Activated naive CD4-positive, alpha-beta T cell treated with anti-CD3 and anti-CD28 coated beads, Interleukin-2, amount 50 U/mL, for 24 hours (primary cell): ENCODE measurements at regions not wholly inside any gene's neighbourhood (a gene's known extent, or its start where the extent isn't known, plus 50 kb on each side); places are given as distances from the start of the nearest gene placed in this dataset.
"Not testable (repeated sequence)": the region's sequence is repeated elsewhere in the genome, so short reads cannot be mapped to it uniquely, and the experiment has no call there.

ENCODE experiments used
- H3K27ac Mint-ChIP-seq: one replicate; pipeline ENCODE4 v1.8.0; 2021; ENCODE audit warnings: mild to moderate bottlenecking, mixed read lengths
- H3K27me3 Mint-ChIP-seq: one replicate; pipeline ENCODE4 v1.8.0; 2021; ENCODE audit warnings: mixed read lengths
- H3K36me3 Mint-ChIP-seq: one replicate; pipeline ENCODE4 v1.8.0; 2021; ENCODE audit warnings: mixed read lengths
- H3K4me1 Mint-ChIP-seq: one replicate; pipeline ENCODE4 v1.8.0; 2021; ENCODE audit warnings: mixed read lengths
- H3K4me3 Mint-ChIP-seq: one replicate; pipeline ENCODE4 v1.8.0; 2021; ENCODE audit warnings: mild to moderate bottlenecking, mixed read lengths
- H3K9me3 Mint-ChIP-seq: one replicate; pipeline ENCODE4 v1.8.0; 2021; ENCODE audit warnings: mixed read lengths

- no peak overlapping the region for H3K4me3 Mint-ChIP-seq
- no peaks in the 10 kb centered on the region for H3K4me1 Mint-ChIP-seq
- peaks cover 15% of the 10 kb centered on the region for H3K9me3 Mint-ChIP-seq
- H3K27me3 Mint-ChIP-seq = no peaks in the 10 kb centered on the region
- no peak overlapping the region for H3K27ac Mint-ChIP-seq
- no peaks in the 10 kb centered on the region for H3K36me3 Mint-ChIP-seq
Measured at GRCh38 chr18:40120356-40120755, 1834.7 kb upstream of the PIK3C3 start.

- H3K4me1 Mint-ChIP-seq, H3K27ac Mint-ChIP-seq, H3K36me3 Mint-ChIP-seq, H3K9me3 Mint-ChIP-seq, H3K27me3 Mint-ChIP-seq, H3K4me3 Mint-ChIP-seq: not testable (repeated sequence)
Measured at GRCh38 chr18:40119581-40119980, 1835.5 kb upstream of the PIK3C3 start.

GRCh38 chr18:40110455-40110854, 1844.6 kb upstream of the PIK3C3 start:
- Mint-ChIP-seq H3K36me3 (no peaks in the 10 kb centered on the region), H3K9me3 (peaks cover 9% of the 10 kb centered on the region), H3K27me3 (no peaks in the 10 kb centered on the region), H3K4me3 (no peak overlapping the region), H3K4me1 (no peaks in the 10 kb centered on the region), H3K27ac (no peak overlapping the region)

- Mint-ChIP-seq H3K9me3 (peaks cover 9% of the 10 kb centered on the region), H3K36me3 (no peaks in the 10 kb centered on the region), H3K27ac (no peak overlapping the region), H3K4me1 (no peaks in the 10 kb centered on the region), H3K27me3 (no peaks in the 10 kb centered on the region), H3K4me3 (no peak overlapping the region)
Measured at GRCh38 chr18:40109252-40110049, 1845.6 kb upstream of the PIK3C3 start.

- Mint-ChIP-seq H3K4me3 (no peak overlapping the region), H3K4me1 (no peaks in the 10 kb centered on the region), H3K27ac (no peak overlapping the region), H3K36me3 (no peaks in the 10 kb centered on the region), H3K9me3 (peaks cover 16% of the 10 kb centered on the region), H3K27me3 (no peaks in the 10 kb centered on the region)
Measured at GRCh38 chr18:40108596-40108995, 1846.4 kb upstream of the PIK3C3 start.

GRCh38 chr18:40102903-40103302, 1852.1 kb upstream of the PIK3C3 start:
- Mint-ChIP-seq H3K4me3 (no peak overlapping the region), H3K4me1 (no peaks in the 10 kb centered on the region), H3K9me3 (peaks cover 12% of the 10 kb centered on the region), H3K27ac (no peak overlapping the region), H3K36me3 (no peaks in the 10 kb centered on the region), H3K27me3 (no peaks in the 10 kb centered on the region)

- H3K27me3 Mint-ChIP-seq = no peaks in the 10 kb centered on the region
- H3K4me1 Mint-ChIP-seq = no peaks in the 10 kb centered on the region
- peaks cover 12% of the 10 kb centered on the region for H3K9me3 Mint-ChIP-seq
- no peak overlapping the region for H3K27ac Mint-ChIP-seq
- H3K4me3 Mint-ChIP-seq = no peak overlapping the region
- H3K36me3 Mint-ChIP-seq = no peaks in the 10 kb centered on the region
Measured at GRCh38 chr18:40099641-40100040, 1855.4 kb upstream of the PIK3C3 start.

GRCh38 chr18:40096675-40097074, 1858.4 kb upstream of the PIK3C3 start:
- H3K4me3 Mint-ChIP-seq = no peak overlapping the region
- H3K4me1 Mint-ChIP-seq = no peaks in the 10 kb centered on the region
- no peaks in the 10 kb centered on the region for H3K27me3 Mint-ChIP-seq
- no peaks in the 10 kb centered on the region for H3K9me3 Mint-ChIP-seq
- no peak overlapping the region for H3K27ac Mint-ChIP-seq
- no peaks in the 10 kb centered on the region for H3K36me3 Mint-ChIP-seq

- H3K27ac Mint-ChIP-seq = no peak overlapping the region
- no peaks in the 10 kb centered on the region for H3K27me3 Mint-ChIP-seq
- no peaks in the 10 kb centered on the region for H3K36me3 Mint-ChIP-seq
- H3K4me1 Mint-ChIP-seq = no peaks in the 10 kb centered on the region
- peaks cover 5% of the 10 kb centered on the region for H3K9me3 Mint-ChIP-seq
- H3K4me3 Mint-ChIP-seq = no peak overlapping the region
Measured at GRCh38 chr18:40094441-40094840, 1860.6 kb upstream of the PIK3C3 start.

- H3K4me1 Mint-ChIP-seq = no peaks in the 10 kb centered on the region
- no peaks in the 10 kb centered on the region for H3K27me3 Mint-ChIP-seq
- no peaks in the 10 kb centered on the region for H3K36me3 Mint-ChIP-seq
- H3K27ac Mint-ChIP-seq = no peak overlapping the region
- H3K4me3 Mint-ChIP-seq = no peak overlapping the region
- peaks cover 5% of the 10 kb centered on the region for H3K9me3 Mint-ChIP-seq
Measured at GRCh38 chr18:40088130-40088529, 1866.9 kb upstream of the PIK3C3 start.

GRCh38 chr18:40079786-40080185, 1875.2 kb upstream of the PIK3C3 start:
- Mint-ChIP-seq H3K9me3 (peaks cover 4% of the 10 kb centered on the region), H3K4me1 (no peaks in the 10 kb centered on the region), H3K36me3 (no peaks in the 10 kb centered on the region), H3K27ac (no peak overlapping the region), H3K27me3 (no peaks in the 10 kb centered on the region), H3K4me3 (no peak overlapping the region)

- Mint-ChIP-seq H3K36me3 (no peaks in the 10 kb centered on the region), H3K9me3 (peaks cover 6% of the 10 kb centered on the region), H3K27me3 (no peaks in the 10 kb centered on the region), H3K4me3 (no peak overlapping the region), H3K4me1 (no peaks in the 10 kb centered on the region), H3K27ac (no peak overlapping the region)
Measured at GRCh38 chr18:40075616-40076015, 1879.4 kb upstream of the PIK3C3 start.

GRCh38 chr18:40072761-40073160, 1882.3 kb upstream of the PIK3C3 start:
- no peak overlapping the region for H3K27ac Mint-ChIP-seq
- H3K27me3 Mint-ChIP-seq = no peaks in the 10 kb centered on the region

GRCh38 chr18:40066368-40066767, 1888.7 kb upstream of the PIK3C3 start:
- Mint-ChIP-seq H3K9me3 (peaks cover 8% of the 10 kb centered on the region), H3K4me3 (no peak overlapping the region), H3K36me3 (no peaks in the 10 kb centered on the region), H3K27ac (no peak overlapping the region), H3K27me3 (no peaks in the 10 kb centered on the region), H3K4me1 (no peaks in the 10 kb centered on the region)

More at GRCh38 chr18:40072761-40073160, 1882.3 kb upstream of the PIK3C3 start:
- no peak overlapping the region for H3K4me3 Mint-ChIP-seq
- H3K4me1 Mint-ChIP-seq = no peaks in the 10 kb centered on the region
- H3K36me3 Mint-ChIP-seq = no peaks in the 10 kb centered on the region
- H3K9me3 Mint-ChIP-seq = peaks cover 4% of the 10 kb centered on the region

- peaks cover 4% of the 10 kb centered on the region for H3K9me3 Mint-ChIP-seq
- H3K4me1 Mint-ChIP-seq = no peaks in the 10 kb centered on the region
- no peak overlapping the region for H3K4me3 Mint-ChIP-seq
- H3K27ac Mint-ChIP-seq = no peak overlapping the region
- H3K36me3 Mint-ChIP-seq = no peaks in the 10 kb centered on the region
- no peaks in the 10 kb centered on the region for H3K27me3 Mint-ChIP-seq
Measured at GRCh38 chr18:40063488-40063887, 1891.5 kb upstream of the PIK3C3 start.

GRCh38 chr18:40061086-40061485, 1893.9 kb upstream of the PIK3C3 start:
- Mint-ChIP-seq H3K36me3 (no peaks in the 10 kb centered on the region), H3K9me3 (peaks cover 4% of the 10 kb centered on the region), H3K4me3 (no peak overlapping the region), H3K4me1 (no peaks in the 10 kb centered on the region), H3K27me3 (no peaks in the 10 kb centered on the region), H3K27ac (no peak overlapping the region)

- Mint-ChIP-seq H3K4me1 (no peaks in the 10 kb centered on the region), H3K27me3 (no peaks in the 10 kb centered on the region), H3K27ac (no peak overlapping the region), H3K4me3 (no peak overlapping the region), H3K36me3 (no peaks in the 10 kb centered on the region), H3K9me3 (peaks cover 4% of the 10 kb centered on the region)
Measured at GRCh38 chr18:40060562-40060961, 1894.5 kb upstream of the PIK3C3 start.
